GM12878 (cell line): ENCODE measurements at regions not wholly inside any gene's neighbourhood (a gene's known extent, or its start where the extent isn't known, plus 50 kb on each side); places are given as distances from the start of the nearest gene placed in this dataset.

Experiments
- ATAC-seq: fragments of 200-7000 bp; cut with Tn5 transposase; 3 replicates; pipeline ENCODE4 v1.9.1; 2020; ENCODE audit warnings: mild to moderate bottlenecking, moderate library complexity
- BruUV-seq: library from RNA; stranded (reverse); fragments of 400-500 nt; replicated peaks from 2 replicates; lab custom pipeline; 2021; lab: Mats Ljungman, UMichigan
- CTCF ChIA-PET: fragments of 300-600 bp; sonication (Branson Sonifier 250); formaldehyde crosslinking; extraction: SDS; loops from one replicate; lab custom pipeline; 2021; ENCODE audit warnings: inconsistent platforms; lab: Yijun Ruan, JAX
- POLR2A ChIA-PET: fragments of 350-600 bp; formaldehyde crosslinking; extraction: SDS; loops from one replicate; lab custom pipeline; 2021; ENCODE audit warnings: inconsistent platforms; lab: Charles Lee
- RAD21 ChIA-PET: fragments of 300-600 bp; sonication (Branson Sonifier 250); formaldehyde crosslinking; loops from one replicate; lab custom pipeline; 2023; ENCODE audit warnings: antibody characterized with exemption; ENCODE audit not compliant: unreplicated experiment; lab: Charles Lee
- SMC1A ChIA-PET: fragments of 300-600 bp; sonication (Branson Sonifier 250); formaldehyde crosslinking; loops from one replicate; lab custom pipeline; 2023; ENCODE audit not compliant: unreplicated experiment, uncharacterized antibody; lab: Charles Lee
- DNase-seq: peaks from one replicate; pipeline ENCODE4 v3.0.0-alpha.2; 2011; ENCODE audit warnings: low read depth, low spot score
- FAIRE-seq: peaks from 3 replicates; lab custom pipeline; 2011; peaks lifted over from hg19 to GRCh38; lab: Jason Lieb, UNC
- H2AFZ ChIP-seq: 2 replicates; pipeline ENCODE4 v1.6.0; 2011; ENCODE audit warnings: low read depth, low read length, control low read depth; ENCODE audit not compliant: control insufficient read depth
- H3K27ac ChIP-seq: 2 replicates; pipeline ENCODE4 v1.5.1; 2011; ENCODE audit warnings: control low read depth; ENCODE audit not compliant: control insufficient read depth, insufficient read depth
- H3K27me3 ChIP-seq, 2 experiments: replicated peaks in 1 of 2; 2 replicates each; pipeline versions ENCODE4 v1.6.0 to v1.6.1; 2011; ENCODE audit warnings: low read length in 1 of 2; ENCODE audit not compliant: control insufficient read depth in 2 of 2, insufficient read depth in 2 of 2
- H3K36me3 ChIP-seq, 2 experiments: 2 replicates each; pipeline ENCODE4 v1.5.1; 2011; ENCODE audit warnings: low read length in 1 of 2; ENCODE audit not compliant: control insufficient read depth in 2 of 2, insufficient read depth in 2 of 2
- H3K4me1 ChIP-seq: 2 replicates; pipeline ENCODE4 v1.6.1; 2011; ENCODE audit warnings: mild to moderate bottlenecking, low read length, moderate library complexity, mixed read lengths; ENCODE audit not compliant: control insufficient read depth, insufficient read depth
- H3K4me2 ChIP-seq: 2 replicates; pipeline ENCODE4 v1.6.0; 2011; ENCODE audit warnings: control low read depth; ENCODE audit not compliant: control insufficient read depth, insufficient read depth
- H3K4me3 ChIP-seq: fragments of 200-600 bp; sonication (generic); 2 replicates; pipeline ENCODE4 v1.5.1; 2016
- H3K79me2 ChIP-seq: 2 replicates; pipeline ENCODE4 v1.6.0; 2011; ENCODE audit warnings: low read length; ENCODE audit not compliant: control insufficient read depth, insufficient read depth
- H3K9ac ChIP-seq: 2 replicates; pipeline ENCODE4 v1.8.0; 2011; ENCODE audit warnings: low read length, control low read depth, mixed read lengths; ENCODE audit not compliant: control insufficient read depth, insufficient read depth
- H3K9me3 ChIP-seq: replicated peaks from 3 replicates; pipeline ENCODE4 v1.5.1; 2011; ENCODE audit warnings: mild to moderate bottlenecking, low read length; ENCODE audit not compliant: control insufficient read depth, insufficient read depth
- H4K20me1 ChIP-seq: 2 replicates; pipeline ENCODE4 v1.6.0; 2011; ENCODE audit not compliant: control insufficient read depth, insufficient read depth
- BMI1 ChIP-seq: fragments of 450-650 bp; IDR thresholded peaks from 2 replicates; pipeline ENCODE4 v1.6.1; 2016; ENCODE audit warnings: mild to moderate bottlenecking, moderate library complexity, borderline replicate concordance
- CEBPZ ChIP-seq: fragments of 150-350 bp; IDR thresholded peaks from 2 replicates; pipeline ENCODE4 v1.6.1; 2016; ENCODE audit warnings: low read depth, low read length
- CHD2 ChIP-seq: IDR thresholded peaks from 2 replicates; pipeline ENCODE4 v1.6.1; 2011; ENCODE audit warnings: low read depth, low read length, improper control_type of control experiment, borderline replicate concordance
- GABPA ChIP-seq: IDR thresholded peaks from 2 replicates; pipeline ENCODE4 v1.6.1; 2014; ENCODE audit warnings: antibody characterized with exemption, low read depth, mild to moderate bottlenecking, inconsistent platforms
- IKZF1 ChIP-seq: fragments of 450-650 bp; conservative IDR thresholded peaks from 2 replicates; pipeline ENCODE4 v1.6.1; 2017; ENCODE audit warnings: antibody characterized with exemption, mild to moderate bottlenecking
- MAX ChIP-seq: IDR thresholded peaks from 2 replicates; pipeline ENCODE4 v1.6.1; 2012; ENCODE audit warnings: low read depth, low read length, improper control_type of control experiment
- RFX5 ChIP-seq: IDR thresholded peaks from 2 replicates; pipeline ENCODE4 v1.6.1; 2011; ENCODE audit warnings: low read depth, low read length, improper control_type of control experiment
- ZNF384 ChIP-seq: IDR thresholded peaks from 2 replicates; pipeline ENCODE4 v1.6.1; 2012; ENCODE audit warnings: low read depth, mild to moderate bottlenecking, low read length, improper control_type of control experiment, borderline replicate concordance
- ZNF687 ChIP-seq: fragments of 450-650 bp; IDR thresholded peaks from 2 replicates; pipeline ENCODE4 v1.6.1; 2017; ENCODE audit warnings: mild to moderate bottlenecking, moderate library complexity
- WGBS: methylation state at CpG from one replicate; pipeline ENCODE4 v1.1.6; 2016; ENCODE audit warnings: low lambda C conversion rate; ENCODE audit not compliant: insufficient replicate concordance, insufficient coverage; ENCODE audit errors: missing lambda C conversion rate; 5-methylcytosine and 5-hydroxymethylcytosine counted together
- in situ Hi-C: fragments of 300-500 bp; cut with MboI; formaldehyde crosslinking; loops from 9 replicates; pipeline ENCODE4 v1.14.3; 2018; ENCODE audit warnings: mixed read lengths
- intact Hi-C: fragments of 100-400 bp; cut with micrococcal nuclease; formaldehyde crosslinking; loops from one replicate; pipeline ENCODE4 v1.14.2; 2022; ENCODE audit not compliant: unreplicated experiment

- ChIA-PET CTCF (interaction anchor here (0.6 kb wide), 1 partner anchor 67 kb away, joined by 3 read pairs; no protein-coding TSS in a partner anchor), RAD21 (no interaction called here), POLR2A (no interaction called here), SMC1A (no interaction called here)
- Histone ChIP-seq H3K36me3 (no peaks in the 10 kb centered on the region), H3K4me2 (no peak overlapping the region), H3K9me3 (no peaks in the 10 kb centered on the region), H3K4me3 (no peak overlapping the region), H3K4me1 (no peaks in the 10 kb centered on the region), H4K20me1 (no peaks in the 10 kb centered on the region), H3K9ac (no peak overlapping the region), H2AFZ (no peak overlapping the region), H3K27ac (no peak overlapping the region), H3K27me3 (no peaks in the 10 kb centered on the region), H3K79me2 (no peaks in the 10 kb centered on the region)
- no peak for TF ChIP-seq ZNF687
- TF ChIP-seq MAX, result no peak
- TF ChIP-seq GABPA, result no peak
- no peak for TF ChIP-seq IKZF1
- TF ChIP-seq RFX5, result no peak
- no peak for TF ChIP-seq BMI1
- no peak for TF ChIP-seq CHD2
- TF ChIP-seq CEBPZ, result no peak
- no peak for TF ChIP-seq ZNF384
- 14% methylated on average over 5 of the region's 5 CpGs for WGBS
- FAIRE-seq, result no peak
- no peak for ATAC-seq
- BruUV-seq, result no TSS peak
- intact Hi-C loops (no loop called here), in situ Hi-C loops (no loop called here)
- no peak for DNase-seq
These were observed 87.3 kb upstream of the IRX6 start for GRCh38 chr16:55236655-55237054.
